H1 (cell line): ENCODE measurements at regions not wholly inside any gene's neighbourhood (a gene's known extent, or its start where the extent isn't known, plus 50 kb on each side); places are given as distances from the start of the nearest gene placed in this dataset.

Experiments
- ATF2 ChIP-seq: IDR thresholded peaks from 2 replicates; pipeline ENCODE4 v1.6.1; 2012; ENCODE audit warnings: low read length, inconsistent platforms
- CHD7 ChIP-seq: fragments of 300-600 bp; sonication (generic); IDR thresholded peaks from 2 replicates; pipeline ENCODE4 v1.7.1; 2012; ENCODE audit warnings: low read length, moderate library complexity, mild to moderate bottlenecking, inconsistent platforms; ENCODE audit not compliant: insufficient replicate concordance
- CTBP2 ChIP-seq: IDR thresholded peaks from 2 replicates; pipeline ENCODE4 v1.7.0; 2011; ENCODE audit warnings: borderline replicate concordance, mild to moderate bottlenecking, moderate library complexity, mixed read lengths, low read length; ENCODE audit not compliant: insufficient read depth, insufficient read length
- RAD21 ChIP-seq, 2 experiments: IDR thresholded peaks in 1 of 2; conservative IDR thresholded peaks in 1 of 2; 2 replicates each; pipeline ENCODE4 v1.6.1; 2011; ENCODE audit warnings: low read depth in 2 of 2, low read length in 2 of 2, improper control_type of control experiment in 1 of 2, inconsistent platforms in 1 of 2, mild to moderate bottlenecking in 1 of 2, moderate library complexity in 1 of 2
- RBBP5 ChIP-seq: IDR thresholded peaks from 2 replicates; pipeline ENCODE4 v1.7.1; 2012; ENCODE audit warnings: low read depth, mild to moderate bottlenecking, inconsistent platforms, low read length, moderate library complexity, borderline replicate concordance
- RXRA ChIP-seq: IDR thresholded peaks from 2 replicates; pipeline ENCODE4 v1.6.1; 2011; ENCODE audit warnings: low read depth, mild to moderate bottlenecking, low read length, moderate library complexity; ENCODE audit not compliant: insufficient read depth
- TEAD4 ChIP-seq: IDR thresholded peaks from 2 replicates; pipeline ENCODE4 v1.6.1; 2012; ENCODE audit warnings: low read depth, low read length, inconsistent platforms, mixed read lengths

- TF ChIP-seq CHD7 (no peak), ATF2 (no peak), RAD21 (IDR thresholded peaks at IDR 0.05 in 1 of 2, conservative IDR thresholded peaks at IDR 0.05 in 1 of 2; ENCODE audit: low read depth in 2 of 2, low read length in 2 of 2) (no peak), RXRA (no peak), RBBP5 (no peak), TEAD4 (no peak), CTBP2 (no peak)
These were observed 1100.3 kb downstream of the BCL11B start (continued) for GRCh38 chr14:98171654-98172053.
